ENCODE measurements at regions not wholly inside any gene's neighbourhood (a gene's known extent, or its start where the extent isn't known, plus 50 kb on each side); places are given as distances from the start of the nearest gene placed in this dataset.

GRCh38 chr5:24367216-24367615 lies 277.6 kb downstream of the CDH10 start:
- FAIRE-seq (no peak), DNase-seq (ENCODE audit: low read depth, low spot score) (no peak)
- peaks cover 2% of the 10 kb centered on the region for H3K9me3 ChIP-seq (ENCODE audit: control insufficient read depth, low read depth, low read length)
- no peaks in the 10 kb centered on the region for H4K20me1 ChIP-seq (ENCODE audit: control insufficient read depth, extremely low read depth, insufficient read depth, low read length)
- H3K9me1 ChIP-seq (ENCODE audit: control insufficient read depth, extremely low read depth, insufficient read depth, low read length): no peaks in the 10 kb centered on the region
- dilution Hi-C loops (cut with MboI; ENCODE audit: extremely low pct_ligation_motif_present, low sequenced_read_pairs): no loop called here
- no peaks in the 10 kb centered on the region for H3K79me2 ChIP-seq (ENCODE audit: control insufficient read depth, insufficient read depth, low read length)
- H3K4me1 ChIP-seq (ENCODE audit: control insufficient read depth, extremely low read depth, insufficient read depth, low read length): no peaks in the 10 kb centered on the region
- no peaks in the 10 kb centered on the region for H3K36me3 ChIP-seq (ENCODE audit: control insufficient read depth in 2 of 2, extremely low read depth in 1 of 2, insufficient read depth in 2 of 2, low read length in 2 of 2)
- no peak overlapping the region for H3K4me3 ChIP-seq (ENCODE audit: control insufficient read depth in 2 of 3, extremely low read depth in 1 of 3, insufficient read depth in 2 of 3, low read depth in 1 of 3, low read length in 3 of 3)
- no peak overlapping the region for H2AFZ ChIP-seq (ENCODE audit: control insufficient read depth, low read length)
- H3K27me3 ChIP-seq (ENCODE audit: control insufficient read depth, extremely low read depth, insufficient read depth, low read length): no peaks in the 10 kb centered on the region
- H3K4me2 ChIP-seq (ENCODE audit: control insufficient read depth, extremely low read depth, insufficient read depth, low read depth, low read length): no peak overlapping the region
- H3K27ac ChIP-seq (ENCODE audit: control insufficient read depth, insufficient read depth, low read length): no peak overlapping the region
- H3K9ac ChIP-seq (ENCODE audit: control insufficient read depth, extremely low read depth, insufficient read depth, low read length): no peak overlapping the region
- TF ChIP-seq EZH2 (IDR thresholded peaks at IDR 0.05; ENCODE audit: low read length) (no peak), CTCF (optimal IDR thresholded peaks at IDR 0.05 in 1 of 3, IDR thresholded peaks at IDR 0.05 in 1 of 3, conservative IDR thresholded peaks at IDR 0.05 in 1 of 3; ENCODE audit: extremely low read depth in 1 of 3, insufficient read depth in 2 of 3, low read length in 3 of 3) (no peak)

- H3K4me3 ChIP-seq (ENCODE audit: control insufficient read depth in 2 of 3, extremely low read depth in 1 of 3, insufficient read depth in 2 of 3, low read depth in 1 of 3, low read length in 3 of 3): no peak overlapping the region
- no peak overlapping the region for H3K27ac ChIP-seq (ENCODE audit: control insufficient read depth, insufficient read depth, low read length)
- DNase-seq (ENCODE audit: low read depth, low spot score) (no peak), FAIRE-seq (no peak)
- H3K27me3 ChIP-seq (ENCODE audit: control insufficient read depth, extremely low read depth, insufficient read depth, low read length): no peaks in the 10 kb centered on the region
- no peaks in the 10 kb centered on the region for H3K79me2 ChIP-seq (ENCODE audit: control insufficient read depth, insufficient read depth, low read length)
- no peak overlapping the region for H2AFZ ChIP-seq (ENCODE audit: control insufficient read depth, low read length)
- peaks cover 2% of the 10 kb centered on the region for H3K9me3 ChIP-seq (ENCODE audit: control insufficient read depth, low read depth, low read length)
- no peak overlapping the region for H3K9ac ChIP-seq (ENCODE audit: control insufficient read depth, extremely low read depth, insufficient read depth, low read length)
- no peaks in the 10 kb centered on the region for H4K20me1 ChIP-seq (ENCODE audit: control insufficient read depth, extremely low read depth, insufficient read depth, low read length)
- H3K4me1 ChIP-seq (ENCODE audit: control insufficient read depth, extremely low read depth, insufficient read depth, low read length): no peaks in the 10 kb centered on the region
- no peak overlapping the region for H3K4me2 ChIP-seq (ENCODE audit: control insufficient read depth, extremely low read depth, insufficient read depth, low read depth, low read length)
- TF ChIP-seq CTCF (optimal IDR thresholded peaks at IDR 0.05 in 1 of 3, IDR thresholded peaks at IDR 0.05 in 1 of 3, conservative IDR thresholded peaks at IDR 0.05 in 1 of 3; ENCODE audit: extremely low read depth in 1 of 3, insufficient read depth in 2 of 3, low read length in 3 of 3) (no peak), EZH2 (IDR thresholded peaks at IDR 0.05; ENCODE audit: low read length) (no peak)
- no peaks in the 10 kb centered on the region for H3K9me1 ChIP-seq (ENCODE audit: control insufficient read depth, extremely low read depth, insufficient read depth, low read length)
- H3K36me3 ChIP-seq (ENCODE audit: control insufficient read depth in 2 of 2, extremely low read depth in 1 of 2, insufficient read depth in 2 of 2, low read length in 2 of 2): no peaks in the 10 kb centered on the region
- dilution Hi-C loops (cut with MboI; ENCODE audit: extremely low pct_ligation_motif_present, low sequenced_read_pairs): no loop called here
These were observed 276.7 kb downstream of the CDH10 start for GRCh38 chr5:24368115-24368514.
